ENCODE measurements at regions not wholly inside any gene's neighbourhood (a gene's known extent, or its start where the extent isn't known, plus 50 kb on each side); places are given as distances from the start of the nearest gene placed in this dataset.

DNA sequence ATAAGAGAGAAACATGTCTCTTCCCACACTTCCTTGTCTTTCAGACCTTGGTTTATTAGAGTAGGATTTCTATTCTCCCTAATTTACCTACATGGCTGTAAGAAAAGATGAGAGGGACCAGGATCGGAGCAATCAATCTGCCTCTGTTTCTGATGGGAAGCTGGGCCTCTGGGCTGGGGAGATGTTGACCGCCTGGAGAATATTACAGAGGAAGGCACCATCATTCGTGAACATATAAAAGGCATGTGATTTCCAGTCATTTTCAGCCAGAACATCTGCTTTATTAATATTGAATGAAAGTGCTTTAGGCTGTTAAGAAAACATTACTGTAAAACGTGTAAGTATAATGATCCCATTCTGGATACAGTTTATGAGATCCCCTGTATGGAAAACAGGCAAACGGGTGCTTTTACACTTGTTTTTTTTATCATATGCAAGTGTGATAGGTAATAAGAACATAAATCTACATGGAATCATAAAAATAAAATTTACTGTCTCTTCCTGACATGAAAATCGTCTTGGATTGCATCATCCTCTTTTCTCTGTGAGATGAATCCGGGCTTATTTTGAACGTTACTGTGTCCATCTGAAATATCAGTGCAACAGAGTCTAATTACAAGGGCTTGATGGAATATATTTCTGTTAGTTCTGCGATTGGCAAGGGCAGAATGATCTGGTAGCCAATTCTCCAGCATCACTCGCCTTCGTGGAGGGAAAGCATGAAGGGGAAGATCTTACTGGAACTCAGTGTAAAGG, 94.5 kb upstream of the BAIAP2L1 start:
- DNase-seq (ENCODE audit: low read depth) (no peak), FAIRE-seq (no peak)
- Histone ChIP-seq H3K4me3 (ENCODE audit: low read depth, low read length) (no peak overlapping the region), H3K27me3 (ENCODE audit: control insufficient read depth, insufficient read depth, low read length) (no peaks in the 10 kb centered on the region), H3K36me3 (ENCODE audit: control insufficient read depth, insufficient read depth, low read length) (no peaks in the 10 kb centered on the region)
- TF ChIP-seq, protein P1, sequence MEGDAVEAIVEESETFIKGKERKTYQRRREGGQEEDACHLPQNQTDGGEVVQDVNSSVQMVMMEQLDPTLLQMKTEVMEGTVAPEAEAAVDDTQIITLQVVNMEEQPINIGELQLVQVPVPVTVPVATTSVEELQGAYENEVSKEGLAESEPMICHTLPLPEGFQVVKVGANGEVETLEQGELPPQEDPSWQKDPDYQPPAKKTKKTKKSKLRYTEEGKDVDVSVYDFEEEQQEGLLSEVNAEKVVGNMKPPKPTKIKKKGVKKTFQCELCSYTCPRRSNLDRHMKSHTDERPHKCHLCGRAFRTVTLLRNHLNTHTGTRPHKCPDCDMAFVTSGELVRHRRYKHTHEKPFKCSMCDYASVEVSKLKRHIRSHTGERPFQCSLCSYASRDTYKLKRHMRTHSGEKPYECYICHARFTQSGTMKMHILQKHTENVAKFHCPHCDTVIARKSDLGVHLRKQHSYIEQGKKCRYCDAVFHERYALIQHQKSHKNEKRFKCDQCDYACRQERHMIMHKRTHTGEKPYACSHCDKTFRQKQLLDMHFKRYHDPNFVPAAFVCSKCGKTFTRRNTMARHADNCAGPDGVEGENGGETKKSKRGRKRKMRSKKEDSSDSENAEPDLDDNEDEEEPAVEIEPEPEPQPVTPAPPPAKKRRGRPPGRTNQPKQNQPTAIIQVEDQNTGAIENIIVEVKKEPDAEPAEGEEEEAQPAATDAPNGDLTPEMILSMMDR (IDR thresholded peaks at IDR 0.05; ENCODE audit: insufficient read depth, low read length, severe bottlenecking) = no peak

DNA sequence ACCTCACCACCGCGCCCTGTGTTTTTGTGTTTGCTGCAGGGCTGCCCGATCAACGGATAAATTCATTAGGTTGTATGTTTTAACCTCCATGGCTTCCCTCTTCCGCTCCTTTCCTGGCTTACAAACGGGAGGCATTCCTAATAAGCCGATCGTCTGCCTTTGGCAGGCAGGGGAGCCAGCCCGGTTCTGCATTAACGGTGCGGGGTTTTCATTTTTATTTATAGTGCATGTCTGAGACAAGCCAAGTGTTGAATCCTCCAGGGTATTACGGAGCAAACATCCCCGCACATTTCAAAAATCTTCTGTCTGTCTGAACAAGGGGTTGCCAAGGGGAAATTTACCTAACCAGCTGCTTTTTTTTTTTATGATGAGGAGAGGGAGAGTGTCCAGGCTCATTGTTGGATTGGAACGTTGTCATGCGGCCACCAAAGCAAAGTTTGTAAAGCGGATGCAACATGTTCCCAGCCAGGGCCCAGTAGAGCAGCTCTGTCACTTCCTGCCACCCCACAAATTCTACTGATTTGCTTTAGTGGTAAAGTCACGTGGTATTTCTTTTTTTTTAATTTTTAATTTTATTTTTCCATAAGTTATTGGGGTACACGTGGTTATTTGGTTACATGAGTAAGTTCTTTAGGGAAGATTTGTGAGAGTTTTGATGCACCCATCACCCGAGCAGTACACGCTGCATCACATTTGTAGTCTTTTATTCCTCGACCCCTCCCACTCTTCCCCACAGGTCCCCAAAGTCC, 92.3 kb upstream of the BAIAP2L1 start:
- Histone ChIP-seq H3K4me3 (ENCODE audit: low read depth, low read length) (no peak overlapping the region), H3K27me3 (ENCODE audit: control insufficient read depth, insufficient read depth, low read length) (no peaks in the 10 kb centered on the region), H3K36me3 (ENCODE audit: control insufficient read depth, insufficient read depth, low read length) (no peaks in the 10 kb centered on the region)
- DNase-seq (ENCODE audit: low read depth) (no peak), FAIRE-seq (no peak)
- TF ChIP-seq, protein P1 (IDR thresholded peaks at IDR 0.05; ENCODE audit: insufficient read depth, low read length, severe bottlenecking) = no peak

DNA sequence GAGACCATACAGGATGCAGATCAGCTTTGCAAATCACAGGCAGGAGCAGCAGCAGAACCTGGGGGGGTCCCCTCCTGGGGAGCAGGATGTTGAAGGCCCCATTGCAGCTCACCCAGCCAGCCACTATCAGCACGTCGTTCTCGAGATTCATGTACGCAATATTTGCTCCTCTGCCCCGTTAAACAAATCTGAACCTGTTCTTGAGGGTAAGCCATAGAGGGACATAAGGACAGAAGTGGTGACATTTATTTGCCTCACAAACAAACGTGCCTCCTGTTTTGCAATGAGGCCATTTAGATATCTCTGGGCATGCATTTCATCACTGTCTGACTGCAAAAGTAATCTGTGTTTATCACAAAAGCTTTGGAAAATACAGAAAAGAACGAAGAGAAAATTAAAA, 87.3 kb upstream of the BAIAP2L1 start:
- no peaks in the 10 kb centered on the region for H3K27me3 ChIP-seq (ENCODE audit: control insufficient read depth, insufficient read depth, low read length)
- FAIRE-seq (no peak), DNase-seq (ENCODE audit: low read depth) (no peak)
- no peak overlapping the region for H3K4me3 ChIP-seq (ENCODE audit: low read depth, low read length)
- no peaks in the 10 kb centered on the region for H3K36me3 ChIP-seq (ENCODE audit: control insufficient read depth, insufficient read depth, low read length)
- TF ChIP-seq, protein P1 (IDR thresholded peaks at IDR 0.05; ENCODE audit: insufficient read depth, low read length, severe bottlenecking) = no peak

DNA sequence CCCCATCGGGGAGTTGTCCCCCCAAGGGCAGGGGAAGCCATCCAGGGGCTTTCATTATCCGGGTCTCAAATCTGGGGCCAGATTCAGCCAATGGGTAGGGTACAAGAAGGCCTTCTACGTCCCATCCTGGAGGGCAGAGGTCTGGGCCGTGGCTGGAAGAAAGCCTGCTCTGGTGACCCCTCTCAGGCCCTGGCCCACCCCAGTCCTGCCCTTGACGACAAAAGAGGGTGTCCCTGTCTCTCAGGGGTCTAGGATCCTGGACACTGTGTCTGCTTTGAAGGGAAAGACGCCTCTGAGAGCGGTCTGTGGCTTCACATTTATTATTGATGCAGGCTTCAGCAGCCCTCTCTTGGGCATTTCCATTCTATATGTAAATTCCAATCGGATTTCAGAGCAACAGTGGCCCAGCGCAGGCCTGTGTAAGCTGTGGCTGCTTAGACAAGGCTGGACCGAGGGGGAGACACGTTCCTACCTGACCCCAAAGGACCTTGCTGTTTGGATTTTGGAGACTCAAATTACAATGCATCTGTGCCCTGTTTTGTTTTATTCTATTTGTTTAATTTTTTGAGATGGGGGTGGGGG, 83.2 kb upstream of the BAIAP2L1 start:
- no peak for FAIRE-seq
- Histone ChIP-seq H3K27me3 (ENCODE audit: control insufficient read depth, insufficient read depth, low read length) (no peaks in the 10 kb centered on the region), H3K36me3 (ENCODE audit: control insufficient read depth, insufficient read depth, low read length) (no peaks in the 10 kb centered on the region), H3K4me3 (ENCODE audit: low read depth, low read length) (no peak overlapping the region)
- no peak for DNase-seq (ENCODE audit: low read depth)
- TF ChIP-seq, protein P1 (IDR thresholded peaks at IDR 0.05; ENCODE audit: insufficient read depth, low read length, severe bottlenecking) = no peak

DNA sequence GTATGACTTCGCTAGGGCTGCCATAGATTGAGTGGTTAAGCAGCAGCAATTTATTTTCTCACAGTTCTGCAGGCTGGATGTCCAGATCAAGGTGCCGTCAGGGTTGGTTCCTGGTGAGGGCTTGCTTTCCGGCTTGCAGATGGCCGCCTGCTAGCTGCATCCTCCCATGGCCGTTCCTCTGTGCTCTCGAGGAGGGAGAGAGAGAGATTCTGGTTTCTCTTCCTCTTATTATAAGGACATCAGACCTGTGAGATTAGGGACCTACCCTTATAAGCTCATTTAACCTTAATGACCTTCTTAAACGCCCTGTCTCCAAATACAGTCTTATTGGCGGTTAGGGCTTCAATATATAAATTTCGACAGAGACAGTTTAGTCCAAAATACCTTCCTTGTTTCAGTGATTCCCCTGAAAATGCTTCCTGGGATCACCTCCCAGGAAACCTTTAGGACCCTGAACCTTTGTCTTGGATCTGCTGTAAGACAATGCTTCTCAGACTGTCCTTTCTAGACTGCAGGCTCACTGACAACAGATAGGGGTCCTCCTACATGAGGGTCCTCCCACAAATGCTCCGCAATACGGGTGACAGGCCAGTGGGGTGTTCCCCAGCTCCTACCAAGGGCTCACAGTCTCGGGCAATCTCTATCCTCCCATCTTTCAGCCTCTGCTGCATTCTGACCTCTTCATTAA, 82.5 kb upstream of the BAIAP2L1 start:
- TF ChIP-seq, protein P1 (IDR thresholded peaks at IDR 0.05; ENCODE audit: insufficient read depth, low read length, severe bottlenecking) = no peak
- Histone ChIP-seq H3K36me3 (ENCODE audit: control insufficient read depth, insufficient read depth, low read length) (no peaks in the 10 kb centered on the region), H3K27me3 (ENCODE audit: control insufficient read depth, insufficient read depth, low read length) (no peaks in the 10 kb centered on the region), H3K4me3 (ENCODE audit: low read depth, low read length) (no peak overlapping the region)
- no peak for DNase-seq (ENCODE audit: low read depth)
- FAIRE-seq = no peak
